B cell (primary cell): ENCODE measurements at regions not wholly inside any gene's neighbourhood (a gene's known extent, or its start where the extent isn't known, plus 50 kb on each side); places are given as distances from the start of the nearest gene placed in this dataset.
"Not testable (repeated sequence)": the region's sequence is repeated elsewhere in the genome, so short reads cannot be mapped to it uniquely, and the experiment has no call there.

Source experiments
- ATAC-seq: fragments of 200-7000 bp; cut with Tn5 transposase; one replicate; pipeline ENCODE4 v1.10.0; 2021; ENCODE audit warnings: low read depth, mild to moderate bottlenecking, moderate number of reproducible peaks, moderate library complexity
- CTCF ChIA-PET: fragments of 350-600 bp; sonication (Branson Sonifier 250); formaldehyde crosslinking; loops from one replicate; lab custom pipeline; 2021; ENCODE audit warnings: antibody characterized with exemption, inconsistent platforms; lab: Charles Lee
- POLR2A ChIA-PET: fragments of 350-600 bp; sonication (Branson Sonifier 250); formaldehyde crosslinking; loops from one replicate; lab custom pipeline; 2021; ENCODE audit warnings: antibody characterized with exemption; lab: Charles Lee
- DNase-seq: peaks from one replicate; pipeline ENCODE4 v3.0.0; 2013
- H2AFZ ChIP-seq: 2 replicates; pipeline ENCODE4 v1.6.1; 2012; ENCODE audit warnings: mild to moderate bottlenecking, low read depth, low read length; ENCODE audit not compliant: insufficient read depth, poor library complexity, severe bottlenecking
- H3K27ac ChIP-seq, 2 donors: 1 replicate in 1 of 2; 2 replicates in 1 of 2; pipeline ENCODE4 v1.5.1; 2012 to 2013; ENCODE audit warnings: low read length in 2 of 2, mild to moderate bottlenecking in 2 of 2, moderate library complexity in 1 of 2
- H3K27me3 ChIP-seq, 4 experiments: fragments of 200-600 bp in 1 of 4; sonication (generic) in 1 of 4; replicated peaks in 1 of 4; 1 replicate in 2 of 4; 2 replicates in 2 of 4; pipeline versions ENCODE4 v1.6.1 to v1.7.0; 2013 to 2016; ENCODE audit warnings: low read length in 3 of 4, mild to moderate bottlenecking in 2 of 4, mixed read lengths in 1 of 4, moderate library complexity in 1 of 4; ENCODE audit not compliant: insufficient read depth in 4 of 4, control insufficient read depth in 3 of 4; ENCODE audit errors: control extremely low read depth in 1 of 4
- H3K36me3 ChIP-seq, 2 experiments: replicated peaks in 1 of 2; 1 replicate in 1 of 2; 2 replicates in 1 of 2; pipeline versions ENCODE4 v1.6.1 to v1.7.1; 2013; ENCODE audit warnings: low read length in 1 of 2; ENCODE audit not compliant: insufficient read depth in 2 of 2, control insufficient read depth in 1 of 2; ENCODE audit errors: control extremely low read depth in 1 of 2, extremely low read depth in 1 of 2
- H3K4me1 ChIP-seq, 2 donors: fragments of 200-600 bp in 1 of 2; sonication (generic) in 1 of 2; 1 replicate in 1 of 2; 2 replicates in 1 of 2; pipeline versions ENCODE4 v1.5.1 to v1.6.1; 2013 to 2017; ENCODE audit warnings: low read length in 2 of 2; ENCODE audit not compliant: control insufficient read depth in 2 of 2, insufficient read depth in 2 of 2
- H3K4me2 ChIP-seq: replicated peaks from 2 replicates; pipeline ENCODE3; 2012; ENCODE audit warnings: mild to moderate bottlenecking, low read depth, low read length; ENCODE audit not compliant: poor library complexity, severe bottlenecking
- H3K4me3 ChIP-seq, 5 experiments: fragments of 200-600 bp in 1 of 5; sonication (generic) in 1 of 5; 1 replicate in 3 of 5; 2 replicates in 2 of 5; pipeline versions ENCODE4 v1.5.1 to v1.7.0; 2011 to 2016; ENCODE audit warnings: low read length in 4 of 5, mild to moderate bottlenecking in 4 of 5, low read depth in 2 of 5, control low read depth in 1 of 5, moderate library complexity in 1 of 5; ENCODE audit not compliant: insufficient read depth in 1 of 5; ENCODE audit errors: control extremely low read depth in 1 of 5, extremely low read depth in 1 of 5
- H3K79me2 ChIP-seq: fragments of 200-600 bp; sonication (generic); one replicate; pipeline ENCODE4 v1.6.0; 2016; ENCODE audit warnings: low read length; ENCODE audit not compliant: control insufficient read depth, insufficient read depth
- H3K9ac ChIP-seq: fragments of 200-600 bp; sonication (generic); 2 replicates; pipeline ENCODE4 v1.6.1; 2017; ENCODE audit warnings: mild to moderate bottlenecking, low read length, moderate library complexity
- H3K9me3 ChIP-seq, 3 donors: one replicate each; pipeline versions ENCODE4 v1.6.1 to v1.7.1; 2013; ENCODE audit warnings: low read length in 2 of 3; ENCODE audit not compliant: control insufficient read depth in 2 of 3, insufficient read depth in 1 of 3; ENCODE audit errors: control extremely low read depth in 1 of 3
- H4K20me1 ChIP-seq: 2 replicates; pipeline ENCODE4 v1.6.0; 2012; ENCODE audit warnings: mild to moderate bottlenecking, low read length; ENCODE audit not compliant: insufficient read depth, control insufficient read depth, poor library complexity, severe bottlenecking
- H3K27ac Mint-ChIP-seq: one replicate; pipeline ENCODE4 v1.8.0; 2021; ENCODE audit warnings: mixed read lengths
- H3K27me3 Mint-ChIP-seq: one replicate; pipeline ENCODE4 v1.8.0; 2021; ENCODE audit warnings: mixed read lengths
- H3K4me1 Mint-ChIP-seq: one replicate; pipeline ENCODE4 v1.8.0; 2021; ENCODE audit warnings: mixed read lengths
- H3K4me3 Mint-ChIP-seq: one replicate; pipeline ENCODE4 v1.8.0; 2021; ENCODE audit warnings: mixed read lengths
- H3K9me3 Mint-ChIP-seq: one replicate; pipeline ENCODE4 v1.8.0; 2022; ENCODE audit warnings: mixed read lengths; ENCODE audit not compliant: insufficient read depth
- WGBS: methylation state at CpG from one replicate; pipeline ENCODE4 v1.1.5; 2013; ENCODE audit warnings: missing lambda C conversion rate; ENCODE audit not compliant: insufficient coverage; 5-methylcytosine and 5-hydroxymethylcytosine counted together
- intact Hi-C: fragments of 100-400 bp; cut with micrococcal nuclease; formaldehyde crosslinking; loops from one replicate; pipeline ENCODE4 v1.10.0; 2022
- TF ChIP-seq, protein P1 (sequence below): fragments of 200-600 bp; IDR thresholded peaks from one replicate; pipeline ENCODE4 v1.8.0; 2022; ENCODE audit warnings: antibody characterized with exemption, mild to moderate bottlenecking

DNA sequence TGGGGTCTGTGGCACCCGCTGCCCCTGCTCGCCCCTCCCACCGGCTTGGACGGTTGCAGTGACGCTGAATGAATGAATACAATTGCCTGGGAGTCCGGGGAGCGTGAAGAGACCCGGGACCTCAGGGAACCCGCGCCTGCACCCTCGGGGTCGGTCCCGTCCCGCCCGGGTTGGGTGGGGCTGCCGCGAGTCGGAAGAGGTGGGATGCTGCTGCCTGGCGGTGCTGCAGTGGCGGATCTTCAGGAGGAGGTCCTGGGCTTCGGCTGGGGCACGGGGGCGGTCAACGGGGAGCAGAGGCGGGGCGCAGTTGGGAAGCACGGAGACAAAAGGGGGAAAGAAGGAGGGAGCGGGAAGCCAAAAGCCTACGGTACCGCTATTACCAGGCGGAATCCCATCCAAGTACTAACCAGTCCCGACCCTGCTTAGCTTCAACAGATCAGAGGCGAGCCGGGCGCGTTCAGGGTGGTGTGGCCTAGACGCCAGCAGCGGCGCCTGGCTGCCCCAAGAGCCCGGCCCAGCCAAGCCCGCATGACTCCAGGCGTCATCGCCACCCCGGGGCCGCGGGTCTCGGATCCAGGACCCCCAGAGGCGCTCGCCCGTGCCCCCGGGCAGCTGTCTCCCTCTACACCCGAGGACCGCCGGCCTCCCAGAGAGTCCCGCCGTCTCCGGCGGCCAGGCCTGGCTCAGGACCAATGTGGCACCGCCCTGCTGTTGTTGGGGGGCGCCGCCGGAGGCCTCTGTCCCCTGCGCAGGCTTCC is 1612.3 kb downstream of the SPATA31A7 start:
- Mint-ChIP-seq H3K4me3 (peak overlapping the region; percentile 91), H3K4me1 (peaks cover 41% of the 10 kb centered on the region), H3K27ac (peak overlapping the region; percentile 96), H3K27me3 (peaks cover 10% of the 10 kb centered on the region)
- H3K9ac ChIP-seq = peak overlapping the region; percentile 70
- H3K4me2 ChIP-seq = peak overlapping the region; percentile 65
- ChIA-PET CTCF (interaction anchor here (2.3 kb wide), 1 partner anchor 1015 kb away, joined by 7 read pairs; no protein-coding TSS in a partner anchor), POLR2A (interaction anchor here (1.4 to 1.9 kb wide), 2 partner anchors 36 to 1015 kb away, joined by 3 to 16 read pairs; no protein-coding TSS in a partner anchor)
- H4K20me1 ChIP-seq, H3K9me3 Mint-ChIP-seq, H3K79me2 ChIP-seq, H3K36me3 ChIP-seq, intact Hi-C loops: not testable (repeated sequence)
- TF ChIP-seq, protein P1, sequence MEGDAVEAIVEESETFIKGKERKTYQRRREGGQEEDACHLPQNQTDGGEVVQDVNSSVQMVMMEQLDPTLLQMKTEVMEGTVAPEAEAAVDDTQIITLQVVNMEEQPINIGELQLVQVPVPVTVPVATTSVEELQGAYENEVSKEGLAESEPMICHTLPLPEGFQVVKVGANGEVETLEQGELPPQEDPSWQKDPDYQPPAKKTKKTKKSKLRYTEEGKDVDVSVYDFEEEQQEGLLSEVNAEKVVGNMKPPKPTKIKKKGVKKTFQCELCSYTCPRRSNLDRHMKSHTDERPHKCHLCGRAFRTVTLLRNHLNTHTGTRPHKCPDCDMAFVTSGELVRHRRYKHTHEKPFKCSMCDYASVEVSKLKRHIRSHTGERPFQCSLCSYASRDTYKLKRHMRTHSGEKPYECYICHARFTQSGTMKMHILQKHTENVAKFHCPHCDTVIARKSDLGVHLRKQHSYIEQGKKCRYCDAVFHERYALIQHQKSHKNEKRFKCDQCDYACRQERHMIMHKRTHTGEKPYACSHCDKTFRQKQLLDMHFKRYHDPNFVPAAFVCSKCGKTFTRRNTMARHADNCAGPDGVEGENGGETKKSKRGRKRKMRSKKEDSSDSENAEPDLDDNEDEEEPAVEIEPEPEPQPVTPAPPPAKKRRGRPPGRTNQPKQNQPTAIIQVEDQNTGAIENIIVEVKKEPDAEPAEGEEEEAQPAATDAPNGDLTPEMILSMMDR = peak; percentile 18
- peaks cover 32 to 39% of the 10 kb centered on the region in 2 donors for H3K4me1 ChIP-seq
- H3K4me3 ChIP-seq = peak overlapping the region in 4 of 5 experiments; percentile 46 to 70 (median 67)
- DNase-seq (peak; percentile 95), ATAC-seq (peak; percentile 96)
- peak overlapping the region; percentile 82 for H2AFZ ChIP-seq
- WGBS = 5% methylated on average over 59 of the region's 63 CpGs
- H3K27me3 ChIP-seq = peaks cover 0 to 45% (median 6%) of the 10 kb centered on the region in 4 experiments
- H3K9me3 ChIP-seq = peaks cover 0 to 18% (median 0%) of the 10 kb centered on the region in 3 donors
- H3K27ac ChIP-seq = peak overlapping the region; percentile 64 to 85

DNA sequence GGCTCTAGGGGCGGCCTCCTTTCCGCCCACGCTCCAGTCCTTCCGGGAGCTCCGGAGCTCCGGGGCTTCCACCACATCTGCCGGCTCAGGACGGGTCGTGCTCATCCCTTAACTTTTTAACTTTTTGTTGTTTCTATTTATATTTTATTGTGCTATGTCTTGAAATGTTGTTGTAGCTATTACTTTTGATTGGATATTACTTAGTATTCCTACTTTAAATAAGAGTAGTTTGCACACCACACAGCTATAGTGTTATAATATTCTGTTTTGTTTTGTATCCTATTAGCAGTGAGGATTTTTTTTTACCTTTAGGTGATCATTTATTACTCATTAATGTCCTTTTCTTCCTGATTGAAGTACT is 1612.9 kb downstream of the SPATA31A7 start:
- H3K27ac Mint-ChIP-seq = peak overlapping the region; percentile 96
- H4K20me1 ChIP-seq, ATAC-seq, H3K9me3 Mint-ChIP-seq, intact Hi-C loops, H3K79me2 ChIP-seq, H3K36me3 ChIP-seq, DNase-seq: not testable (repeated sequence)
- peak overlapping the region; percentile 91 for H3K4me3 Mint-ChIP-seq
- peaks cover 32 to 39% of the 10 kb centered on the region in 2 donors for H3K4me1 ChIP-seq
- H3K4me1 Mint-ChIP-seq = peaks cover 41% of the 10 kb centered on the region
- H3K27me3 ChIP-seq = peaks cover 0 to 45% (median 6%) of the 10 kb centered on the region in 4 experiments
- H3K4me3 ChIP-seq = peak overlapping the region in 4 of 5 experiments; percentile 46 to 70 (median 67)
- H3K9me3 ChIP-seq = peaks cover 0 to 22% (median 0%) of the 10 kb centered on the region in 3 donors
- peaks cover 10% of the 10 kb centered on the region for H3K27me3 Mint-ChIP-seq
- H2AFZ ChIP-seq = peak overlapping the region; percentile 82
- 0% methylated on average over 1 of the region's 9 CpGs for WGBS
- ChIA-PET CTCF (interaction anchor here (2.3 kb wide), 1 partner anchor 1015 kb away, joined by 7 read pairs; no protein-coding TSS in a partner anchor), POLR2A (interaction anchor here (1.4 to 1.9 kb wide), 2 partner anchors 35 to 1014 kb away, joined by 3 to 16 read pairs; no protein-coding TSS in a partner anchor)
- H3K4me2 ChIP-seq = peak overlapping the region; percentile 65
- H3K27ac ChIP-seq = peak overlapping the region; percentile 64 to 85
- peak overlapping the region; percentile 70 for H3K9ac ChIP-seq

DNA sequence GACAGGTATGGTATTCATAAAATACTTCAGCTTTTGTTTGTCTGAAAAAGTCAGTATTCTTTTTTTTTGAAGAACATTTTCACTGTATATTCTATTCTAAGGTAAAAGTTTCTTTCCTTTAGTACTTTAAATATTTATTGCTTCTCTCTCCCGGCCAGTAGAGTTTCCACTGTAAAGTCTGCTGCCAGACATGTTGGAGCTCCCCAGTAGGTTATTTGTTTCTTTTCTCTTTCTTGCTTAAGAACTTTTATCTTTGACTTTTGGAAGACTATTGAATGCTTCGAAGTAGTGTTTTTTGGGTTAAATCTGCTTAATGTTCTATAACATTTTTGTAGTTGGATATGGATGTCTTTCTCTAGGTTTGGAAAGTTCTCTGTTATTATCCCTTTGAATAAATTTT is 1613.3 kb downstream of the SPATA31A7 start:
- Histone ChIP-seq H3K4me3 (peak overlapping the region in 2 of 5 experiments; percentile 25 to 65), H3K9ac (peak overlapping the region; percentile 30), H2AFZ (peak overlapping the region; percentile 82), H3K4me1 (peaks cover 32 to 39% of the 10 kb centered on the region in 2 donors), H3K27me3 (peaks cover 0 to 45% (median 6%) of the 10 kb centered on the region in 4 experiments), H3K9me3 (peaks cover 0 to 22% (median 0%) of the 10 kb centered on the region in 3 donors), H3K27ac (peak overlapping the region in 1 of 2 donors; percentile 28)
- ChIA-PET POLR2A (interaction anchor here (1.4 to 1.9 kb wide), 2 partner anchors 35 to 1014 kb away, joined by 3 to 16 read pairs; no protein-coding TSS in a partner anchor), CTCF (interaction anchor here (2.3 kb wide), 1 partner anchor 1014 kb away, joined by 7 read pairs; no protein-coding TSS in a partner anchor)
- H3K36me3 ChIP-seq, H3K79me2 ChIP-seq, H3K4me2 ChIP-seq, H4K20me1 ChIP-seq, intact Hi-C loops, H3K9me3 Mint-ChIP-seq, ATAC-seq: not testable (repeated sequence)
- Mint-ChIP-seq H3K27ac (peak overlapping the region; percentile 80), H3K4me3 (peak overlapping the region; percentile 91), H3K27me3 (peaks cover 10% of the 10 kb centered on the region), H3K4me1 (peaks cover 41% of the 10 kb centered on the region)
- no CpG with 5 or more reads among the region's 2 CpGs for WGBS
- DNase-seq = peak; percentile 37
